ENCODE measurements at regions not wholly inside any gene's neighbourhood (a gene's known extent, or its start where the extent isn't known, plus 50 kb on each side); places are given as distances from the start of the nearest gene placed in this dataset.
"Not testable (repeated sequence)": the region's sequence is repeated elsewhere in the genome, so short reads cannot be mapped to it uniquely, and the experiment has no call there.

DNA sequence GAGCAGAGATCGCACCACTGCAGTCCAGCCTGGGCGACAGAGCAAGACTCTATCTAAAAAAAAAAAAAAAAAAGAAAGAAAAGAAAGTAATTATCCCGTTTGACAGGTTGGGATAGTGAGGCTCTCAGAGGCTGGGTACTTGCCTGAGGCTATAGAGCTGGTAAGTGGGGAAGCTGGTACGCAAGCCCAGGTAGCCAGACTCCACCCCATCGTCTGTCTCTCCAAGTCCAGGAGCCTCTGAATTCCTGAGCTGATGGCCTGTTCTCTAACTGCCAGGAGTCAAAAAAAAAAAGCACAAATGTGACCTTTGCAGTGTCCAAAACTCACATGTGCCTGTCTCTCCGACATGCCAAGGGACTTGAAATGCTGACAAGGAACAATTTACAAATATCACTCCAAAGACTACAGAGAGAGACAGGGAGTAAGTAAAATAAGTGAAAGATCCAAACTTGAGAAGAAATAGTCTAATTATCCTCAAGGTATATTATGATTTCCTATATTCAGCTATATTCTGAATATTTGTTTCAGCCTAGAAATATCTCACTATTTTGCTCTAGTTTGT, 109.1 kb upstream of the SCAF8 start:
- H3K4me1 Mint-ChIP-seq, result no peaks in the 10 kb centered on the region
- no peaks in the 10 kb centered on the region for H3K27me3 Mint-ChIP-seq (ENCODE audit: low read depth)
- no peak overlapping the region for H3K4me3 Mint-ChIP-seq
- H3K9me3 Mint-ChIP-seq, result no peaks in the 10 kb centered on the region
- no peak overlapping the region for H3K27ac Mint-ChIP-seq (ENCODE audit: unreplicated experiment)
- TF ChIP-seq, protein P1, sequence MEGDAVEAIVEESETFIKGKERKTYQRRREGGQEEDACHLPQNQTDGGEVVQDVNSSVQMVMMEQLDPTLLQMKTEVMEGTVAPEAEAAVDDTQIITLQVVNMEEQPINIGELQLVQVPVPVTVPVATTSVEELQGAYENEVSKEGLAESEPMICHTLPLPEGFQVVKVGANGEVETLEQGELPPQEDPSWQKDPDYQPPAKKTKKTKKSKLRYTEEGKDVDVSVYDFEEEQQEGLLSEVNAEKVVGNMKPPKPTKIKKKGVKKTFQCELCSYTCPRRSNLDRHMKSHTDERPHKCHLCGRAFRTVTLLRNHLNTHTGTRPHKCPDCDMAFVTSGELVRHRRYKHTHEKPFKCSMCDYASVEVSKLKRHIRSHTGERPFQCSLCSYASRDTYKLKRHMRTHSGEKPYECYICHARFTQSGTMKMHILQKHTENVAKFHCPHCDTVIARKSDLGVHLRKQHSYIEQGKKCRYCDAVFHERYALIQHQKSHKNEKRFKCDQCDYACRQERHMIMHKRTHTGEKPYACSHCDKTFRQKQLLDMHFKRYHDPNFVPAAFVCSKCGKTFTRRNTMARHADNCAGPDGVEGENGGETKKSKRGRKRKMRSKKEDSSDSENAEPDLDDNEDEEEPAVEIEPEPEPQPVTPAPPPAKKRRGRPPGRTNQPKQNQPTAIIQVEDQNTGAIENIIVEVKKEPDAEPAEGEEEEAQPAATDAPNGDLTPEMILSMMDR (conservative IDR thresholded peaks at IDR 0.05), result no peak
- DNase-seq (ENCODE audit: low read depth, low spot score), result no peak
- no peaks in the 10 kb centered on the region for H3K36me3 Mint-ChIP-seq (ENCODE audit: low read depth)

DNA sequence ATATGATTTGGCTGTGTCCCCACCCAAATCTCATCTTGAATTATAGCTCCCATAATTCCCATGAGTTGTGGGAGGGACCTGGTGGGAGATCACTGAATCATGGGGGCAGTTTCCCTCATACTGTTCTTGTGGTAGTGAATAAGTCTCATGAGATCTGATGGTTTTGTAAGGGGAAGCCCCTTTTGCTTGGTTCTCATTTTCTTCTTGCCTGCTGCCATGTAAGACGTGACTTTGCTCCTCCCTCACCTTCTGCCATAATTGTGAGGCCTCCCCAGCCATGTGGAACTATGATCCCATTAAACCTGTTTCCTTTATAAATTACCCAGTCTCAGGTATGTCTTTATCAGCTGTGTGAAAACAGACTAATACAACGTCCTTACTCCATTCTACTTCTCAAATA, 108.5 kb upstream of the SCAF8 start:
- not testable (repeated sequence) for H3K4me1 Mint-ChIP-seq; H3K4me3 Mint-ChIP-seq; H3K9me3 Mint-ChIP-seq; H3K27me3 Mint-ChIP-seq (ENCODE audit: low read depth); H3K36me3 Mint-ChIP-seq (ENCODE audit: low read depth); H3K27ac Mint-ChIP-seq (ENCODE audit: unreplicated experiment); DNase-seq (ENCODE audit: low read depth, low spot score)

DNA sequence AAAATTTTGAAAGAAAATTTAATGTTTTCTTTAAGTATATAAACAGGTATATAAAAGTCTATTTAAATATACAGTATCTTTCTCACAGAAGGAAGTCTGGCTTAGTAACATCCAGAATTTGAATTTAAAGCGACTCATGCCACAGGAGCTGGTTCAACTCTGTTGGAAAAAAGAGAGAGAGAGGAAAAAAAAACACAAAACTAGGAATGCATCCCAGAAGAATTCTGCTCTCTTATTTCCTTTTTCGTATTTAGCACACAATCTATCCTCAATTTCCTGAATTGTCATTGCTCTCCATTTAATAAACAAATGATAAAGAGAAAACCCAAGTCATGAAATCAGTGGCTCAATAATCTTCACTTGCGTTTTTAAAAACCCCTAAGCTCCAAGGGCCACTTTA, 107.5 kb upstream of the SCAF8 start:
- DNase-seq (ENCODE audit: low read depth, low spot score), result no peak
- Mint-ChIP-seq H3K27ac (ENCODE audit: unreplicated experiment) (no peak overlapping the region), H3K4me1 (no peaks in the 10 kb centered on the region), H3K9me3 (no peaks in the 10 kb centered on the region), H3K36me3 (ENCODE audit: low read depth) (no peaks in the 10 kb centered on the region), H3K27me3 (ENCODE audit: low read depth) (no peaks in the 10 kb centered on the region), H3K4me3 (no peak overlapping the region)
- TF ChIP-seq, protein P1 (conservative IDR thresholded peaks at IDR 0.05), result no peak

DNA sequence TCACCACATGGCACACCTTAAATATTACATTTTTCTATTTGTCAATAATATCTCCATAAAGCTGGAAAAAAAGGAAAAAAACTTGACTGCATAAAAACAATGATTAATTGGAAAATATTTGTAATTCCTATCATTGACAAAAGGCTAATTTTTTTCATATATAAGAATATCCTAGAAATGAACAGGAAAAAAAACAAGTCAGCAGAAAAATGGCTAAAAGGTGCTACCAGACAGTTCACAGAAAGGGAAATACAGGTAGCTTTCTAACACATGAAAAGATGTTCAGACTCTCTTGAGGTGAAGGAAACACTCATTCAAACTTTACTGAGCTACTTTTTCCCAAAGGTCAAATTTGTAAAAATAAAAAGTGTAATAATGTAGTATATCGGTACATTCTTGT, 104.1 kb upstream of the SCAF8 start:
- peaks cover 3% of the 10 kb centered on the region for H3K4me1 Mint-ChIP-seq
- H3K27me3 Mint-ChIP-seq (ENCODE audit: low read depth), result no peaks in the 10 kb centered on the region
- no peak overlapping the region for H3K27ac Mint-ChIP-seq (ENCODE audit: unreplicated experiment)
- H3K36me3 Mint-ChIP-seq (ENCODE audit: low read depth), result no peaks in the 10 kb centered on the region
- no peak for DNase-seq (ENCODE audit: low read depth, low spot score)
- TF ChIP-seq, protein P1 (conservative IDR thresholded peaks at IDR 0.05), result no peak
- H3K9me3 Mint-ChIP-seq, result peaks cover 3% of the 10 kb centered on the region
- no peak overlapping the region for H3K4me3 Mint-ChIP-seq

DNA sequence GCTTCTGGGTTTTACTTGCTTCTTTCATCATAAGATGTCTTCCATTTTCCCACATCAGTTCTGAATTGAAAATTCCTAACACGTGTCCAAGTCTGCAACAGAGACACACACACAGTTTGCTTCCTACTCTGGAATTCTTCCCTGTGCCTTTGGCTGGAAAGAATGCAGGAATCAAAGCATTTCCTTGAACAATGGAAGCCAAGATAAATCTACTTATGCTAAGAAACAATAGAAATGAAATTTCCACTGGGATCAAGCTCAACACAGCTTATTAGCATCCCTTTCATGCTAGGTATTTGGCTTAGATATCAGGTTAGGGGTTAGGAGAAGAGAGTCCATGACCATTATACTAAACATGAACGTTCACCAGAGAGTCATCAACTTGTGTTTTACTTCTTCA, 101.1 kb upstream of the SCAF8 start:
- TF ChIP-seq, protein P1 (conservative IDR thresholded peaks at IDR 0.05), result no peak
- Mint-ChIP-seq H3K4me3 (no peak overlapping the region), H3K9me3 (peaks cover 3% of the 10 kb centered on the region), H3K27me3 (ENCODE audit: low read depth) (no peaks in the 10 kb centered on the region), H3K36me3 (ENCODE audit: low read depth) (no peaks in the 10 kb centered on the region), H3K27ac (ENCODE audit: unreplicated experiment) (no peak overlapping the region), H3K4me1 (peaks cover 3% of the 10 kb centered on the region)
- no peak for DNase-seq (ENCODE audit: low read depth, low spot score)

DNA sequence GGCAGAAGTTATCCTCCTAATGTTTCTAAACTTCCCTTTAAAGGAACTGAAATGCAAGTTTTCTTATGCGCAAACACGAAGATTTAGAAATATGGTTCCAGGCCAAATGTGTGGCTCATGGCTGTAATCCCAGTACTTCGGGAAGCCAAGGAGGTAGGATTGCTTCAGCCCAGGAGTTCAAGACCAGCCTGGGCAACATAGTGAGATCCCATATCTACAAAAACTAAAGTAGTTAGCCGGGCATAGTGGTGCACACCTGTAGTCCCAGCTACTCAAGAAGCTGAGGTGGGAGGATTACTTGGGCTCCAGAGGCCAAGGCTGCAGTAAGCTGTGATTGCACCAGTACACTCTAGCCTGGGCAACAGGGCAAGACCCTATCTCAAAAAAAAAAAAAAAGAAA, 95.8 kb upstream of the SCAF8 start:
- no peaks in the 10 kb centered on the region for H3K4me1 Mint-ChIP-seq
- TF ChIP-seq, protein P1 (conservative IDR thresholded peaks at IDR 0.05), result no peak

More for the DNA sequence above, 95.8 kb upstream of the SCAF8 start:
- no peak overlapping the region for H3K4me3 Mint-ChIP-seq
- H3K9me3 Mint-ChIP-seq, result peaks cover 6% of the 10 kb centered on the region
- no peak for DNase-seq (ENCODE audit: low read depth, low spot score)
- H3K27me3 Mint-ChIP-seq (ENCODE audit: low read depth), result no peaks in the 10 kb centered on the region
- peaks cover 3% of the 10 kb centered on the region for H3K36me3 Mint-ChIP-seq (ENCODE audit: low read depth)
- no peak overlapping the region for H3K27ac Mint-ChIP-seq (ENCODE audit: unreplicated experiment)

Measured in neural crest cell (in vitro differentiated cells).